Rectal smooth muscle tissue (tissue), 1 donor: ENCODE measurements at regions not wholly inside any gene's neighbourhood (a gene's known extent, or its start where the extent isn't known, plus 50 kb on each side); places are given as distances from the start of the nearest gene placed in this dataset.

Experiments used
- H3K27ac ChIP-seq: one replicate; pipeline ENCODE4 v1.7.0; 2013; ENCODE audit warnings: low read depth, low read length, inconsistent platforms
- H3K27me3 ChIP-seq: one replicate; pipeline ENCODE4 v1.7.0; 2013; ENCODE audit warnings: low read length; ENCODE audit not compliant: control insufficient read depth, insufficient read depth
- H3K36me3 ChIP-seq: one replicate; pipeline ENCODE4 v1.7.0; 2013; ENCODE audit warnings: low read length; ENCODE audit not compliant: control insufficient read depth, insufficient read depth
- H3K4me1 ChIP-seq: one replicate; pipeline ENCODE4 v1.7.0; 2013; ENCODE audit warnings: low read length; ENCODE audit not compliant: control insufficient read depth, insufficient read depth
- H3K4me3 ChIP-seq: one replicate; pipeline ENCODE4 v1.7.0; 2013; ENCODE audit warnings: low read length
- H3K9ac ChIP-seq: one replicate; pipeline ENCODE4 v1.7.0; 2013; ENCODE audit warnings: low read length

GRCh38 chr9:107727086-107727780 is 237.7 kb upstream of the KLF4 start:
- Histone ChIP-seq H3K4me3 (no peak overlapping the region), H3K27ac (no peak overlapping the region), H3K4me1 (no peaks in the 10 kb centered on the region), H3K36me3 (no peaks in the 10 kb centered on the region), H3K27me3 (no peaks in the 10 kb centered on the region), H3K9ac (no peak overlapping the region)

- Histone ChIP-seq H3K9ac (no peak overlapping the region), H3K4me3 (no peak overlapping the region), H3K27me3 (no peaks in the 10 kb centered on the region), H3K36me3 (no peaks in the 10 kb centered on the region), H3K27ac (no peak overlapping the region), H3K4me1 (no peaks in the 10 kb centered on the region)
These were observed 233.4 kb upstream of the KLF4 start for GRCh38 chr9:107723015-107723414.

- H3K27me3 ChIP-seq = no peaks in the 10 kb centered on the region
- H3K27ac ChIP-seq = no peak overlapping the region
- H3K4me3 ChIP-seq = no peak overlapping the region
- no peak overlapping the region for H3K9ac ChIP-seq
- no peaks in the 10 kb centered on the region for H3K36me3 ChIP-seq
- no peaks in the 10 kb centered on the region for H3K4me1 ChIP-seq
These were observed 232.2 kb upstream of the KLF4 start for GRCh38 chr9:107721705-107722245.

GRCh38 chr9:107720501-107720900 is 230.9 kb upstream of the KLF4 start:
- Histone ChIP-seq H3K36me3 (no peaks in the 10 kb centered on the region), H3K4me3 (no peak overlapping the region), H3K27me3 (no peaks in the 10 kb centered on the region), H3K9ac (no peak overlapping the region), H3K4me1 (no peaks in the 10 kb centered on the region), H3K27ac (no peak overlapping the region)

- Histone ChIP-seq H3K4me1 (no peaks in the 10 kb centered on the region), H3K4me3 (no peak overlapping the region), H3K27me3 (no peaks in the 10 kb centered on the region), H3K36me3 (no peaks in the 10 kb centered on the region), H3K27ac (no peak overlapping the region), H3K9ac (no peak overlapping the region)
These were observed 228.2 kb upstream of the KLF4 start for GRCh38 chr9:107717529-107718314.

- H3K9ac ChIP-seq = no peak overlapping the region
These were observed 226.2 kb upstream of the KLF4 start for GRCh38 chr9:107715740-107716139.

GRCh38 chr9:107713470-107713869 is 223.9 kb upstream of the KLF4 start:
- H3K36me3 ChIP-seq = no peaks in the 10 kb centered on the region
- no peaks in the 10 kb centered on the region for H3K27me3 ChIP-seq
- no peak overlapping the region for H3K27ac ChIP-seq
- no peak overlapping the region for H3K9ac ChIP-seq
- H3K4me1 ChIP-seq = no peaks in the 10 kb centered on the region
- H3K4me3 ChIP-seq = no peak overlapping the region

More at GRCh38 chr9:107715740-107716139, 226.2 kb upstream of the KLF4 start:
- H3K27ac ChIP-seq = no peak overlapping the region
- no peaks in the 10 kb centered on the region for H3K27me3 ChIP-seq
- H3K36me3 ChIP-seq = no peaks in the 10 kb centered on the region
- H3K4me3 ChIP-seq = no peak overlapping the region
- no peaks in the 10 kb centered on the region for H3K4me1 ChIP-seq

- H3K4me1 ChIP-seq = no peaks in the 10 kb centered on the region
- no peaks in the 10 kb centered on the region for H3K36me3 ChIP-seq
- H3K27me3 ChIP-seq = no peaks in the 10 kb centered on the region
- no peak overlapping the region for H3K27ac ChIP-seq
- H3K9ac ChIP-seq = no peak overlapping the region
- H3K4me3 ChIP-seq = no peak overlapping the region
These were observed 222.8 kb upstream of the KLF4 start for GRCh38 chr9:107712390-107712789.

- Histone ChIP-seq H3K27me3 (no peaks in the 10 kb centered on the region), H3K27ac (no peak overlapping the region), H3K36me3 (no peaks in the 10 kb centered on the region), H3K9ac (no peak overlapping the region), H3K4me3 (no peak overlapping the region), H3K4me1 (no peaks in the 10 kb centered on the region)
These were observed 222.0 kb upstream of the KLF4 start for GRCh38 chr9:107711542-107711941.

GRCh38 chr9:107710953-107711352 is 221.4 kb upstream of the KLF4 start:
- Histone ChIP-seq H3K4me1 (no peaks in the 10 kb centered on the region), H3K9ac (no peak overlapping the region), H3K36me3 (no peaks in the 10 kb centered on the region), H3K27ac (no peak overlapping the region), H3K4me3 (no peak overlapping the region), H3K27me3 (no peaks in the 10 kb centered on the region)

GRCh38 chr9:107710546-107710945 is 221.0 kb upstream of the KLF4 start:
- H3K36me3 ChIP-seq = no peaks in the 10 kb centered on the region
- no peak overlapping the region for H3K27ac ChIP-seq
- no peaks in the 10 kb centered on the region for H3K4me1 ChIP-seq
- no peak overlapping the region for H3K4me3 ChIP-seq
- H3K27me3 ChIP-seq = no peaks in the 10 kb centered on the region
- H3K9ac ChIP-seq = no peak overlapping the region

- Histone ChIP-seq H3K4me1 (no peaks in the 10 kb centered on the region), H3K9ac (no peak overlapping the region), H3K36me3 (no peaks in the 10 kb centered on the region), H3K27me3 (no peaks in the 10 kb centered on the region), H3K27ac (no peak overlapping the region), H3K4me3 (no peak overlapping the region)
These were observed 219.2 kb upstream of the KLF4 start for GRCh38 chr9:107708791-107709190.
